ENCODE measurements at regions not wholly inside any gene's neighbourhood (a gene's known extent, or its start where the extent isn't known, plus 50 kb on each side); places are given as distances from the start of the nearest gene placed in this dataset.

DNA sequence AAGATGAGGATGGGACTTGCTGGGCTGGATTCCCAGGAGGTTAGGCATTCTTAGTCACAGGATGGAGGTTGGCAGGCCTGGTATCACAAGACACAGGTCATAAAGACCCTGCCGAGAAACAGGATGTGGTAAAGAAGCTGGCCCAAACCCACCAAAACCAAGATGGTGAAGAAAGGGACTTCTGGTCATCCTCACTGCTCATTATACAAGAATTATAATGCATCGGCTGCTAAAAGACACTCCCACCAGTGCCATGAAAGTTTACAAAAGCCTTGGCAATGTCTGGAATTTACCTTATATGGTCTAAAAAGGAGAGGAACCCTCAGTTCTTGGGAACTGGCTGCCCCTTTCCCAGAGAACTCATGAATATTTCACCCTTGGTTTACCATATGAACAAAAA is 345.5 kb upstream of the POM121L12 start:
- Histone ChIP-seq H3K18ac (ENCODE audit: low read depth, low read length) (no peak overlapping the region), H2AK5ac (ENCODE audit: low read depth, low read length) (no peak overlapping the region), H3K9ac (ENCODE audit: low read depth, low read length) (no peak overlapping the region), H3K14ac (replicated peaks; ENCODE audit: low read depth, low read length) (no peak overlapping the region), H2AFZ (replicated peaks; ENCODE audit: low read length, poor library complexity) (no peak overlapping the region), H2BK5ac (ENCODE audit: low read depth, low read length, poor library complexity, severe bottlenecking) (no peak overlapping the region), H4K8ac (ENCODE audit: low read depth in 2 of 2, low read length in 2 of 2) (no peak overlapping the region), H3K27ac (ENCODE audit: insufficient read depth, low read length) (no peak overlapping the region), H3K9me1 (ENCODE audit: insufficient read depth, low read length) (no peaks in the 10 kb centered on the region), H3K79me1 (ENCODE audit: low read depth in 1 of 2, low read length in 2 of 2) (no peaks in the 10 kb centered on the region), H3K4ac (ENCODE audit: low read depth, low read length) (no peak overlapping the region), H3K36me3 (ENCODE audit: control insufficient read depth, insufficient read depth, low read length) (no peaks in the 10 kb centered on the region), H2BK15ac (ENCODE audit: low read depth, low read length) (no peak overlapping the region), H2BK120ac (ENCODE audit: low read depth, low read length) (no peak overlapping the region), H3K9me3 (ENCODE audit: control insufficient read depth, insufficient read depth, low read length) (peaks cover 4% of the 10 kb centered on the region), H3K56ac (ENCODE audit: extremely low read depth, insufficient read depth, low read length) (no peak overlapping the region), H2BK20ac (ENCODE audit: low read depth, low read length) (no peak overlapping the region), H4K20me1 (ENCODE audit: insufficient read depth, low read length) (no peaks in the 10 kb centered on the region), H2AK9ac (replicated peaks; ENCODE audit: low read depth, low read length, poor library complexity) (no peak overlapping the region), H3K27me3 (ENCODE audit: control insufficient read depth, insufficient read depth, low read length) (no peaks in the 10 kb centered on the region), H3K4me1 (ENCODE audit: control insufficient read depth, insufficient read depth, low read length) (no peaks in the 10 kb centered on the region), H4K91ac (ENCODE audit: insufficient read depth, low read depth, low read length) (no peak overlapping the region), H4K5ac (ENCODE audit: low read depth, low read length) (no peak overlapping the region), H3K4me2 (ENCODE audit: low read depth, low read length) (no peak overlapping the region), H3K4me3 (ENCODE audit: insufficient read depth, low read depth, low read length) (no peak overlapping the region), H3K23ac (ENCODE audit: low read depth, low read length) (no peak overlapping the region)
- no CpG with 5 or more reads among the region's 2 CpGs for WGBS, 2 experiments (ENCODE audit: extremely low coverage in 2 of 2, insufficient read length in 1 of 2)
- CTCF ChIA-PET, result no interaction called here
- no peak for TF ChIP-seq CTCF (conservative IDR thresholded peaks at IDR 0.05; ENCODE audit: low read depth, low read length)
- no peak for TF ChIP-seq CEBPB (IDR thresholded peaks at IDR 0.05; ENCODE audit: low read depth, low read length)
- TF ChIP-seq MAFK (IDR thresholded peaks at IDR 0.05; ENCODE audit: low read depth, low read length), result no peak
- TF ChIP-seq MXI1 (IDR thresholded peaks at IDR 0.05; ENCODE audit: borderline replicate concordance, low read depth, low read length), result no peak
- TF ChIP-seq BHLHE40 (IDR thresholded peaks at IDR 0.05; ENCODE audit: low read depth, low read length), result no peak
- no peak for TF ChIP-seq RCOR1 (IDR thresholded peaks at IDR 0.05; ENCODE audit: insufficient replicate concordance, low read length)
- no peak for TF ChIP-seq POLR2A (IDR thresholded peaks at IDR 0.05; ENCODE audit: low read depth, low read length)
- TF ChIP-seq NFE2L2 (IDR thresholded peaks at IDR 0.05; ENCODE audit: low read depth, low read length), result no peak
- TF ChIP-seq FOS (IDR thresholded peaks at IDR 0.05; ENCODE audit: low read depth, low read length), result no peak
- TF ChIP-seq RFX5 (IDR thresholded peaks at IDR 0.05; ENCODE audit: low read depth, low read length), result no peak
- POLR2A ChIA-PET (ENCODE audit: unreplicated experiment), result no interaction called here
- BruUV-seq (replicated peaks), result no TSS peak
- ATAC-seq (ENCODE audit: low read depth) (no peak), DNase-seq (no peak)
- in situ Hi-C loops (cut with MboI; ENCODE audit: low sequenced_read_pairs) (no loop called here), dilution Hi-C loops (cut with HindIII; ENCODE audit: low sequenced_read_pairs, unreplicated experiment) (no loop called here), intact Hi-C loops (cut with micrococcal nuclease) (no loop called here)
